MM.1S (cell line): ENCODE measurements at regions not wholly inside any gene's neighbourhood (a gene's known extent, or its start where the extent isn't known, plus 50 kb on each side); places are given as distances from the start of the nearest gene placed in this dataset.
"Not testable (repeated sequence)": the region's sequence is repeated elsewhere in the genome, so short reads cannot be mapped to it uniquely, and the experiment has no call there.

Source experiments
- DNase-seq: peaks from one replicate; pipeline ENCODE4 v3.0.0-alpha.2; 2015
- H2AFZ ChIP-seq: fragments of 300-600 bp; sonication (generic); 2 replicates; pipeline ENCODE4 v1.6.0; 2016; ENCODE audit warnings: antibody characterized with exemption, low read length
- H3F3A ChIP-seq: fragments of 300-600 bp; sonication (generic); 2 replicates; pipeline ENCODE4 v1.6.1; 2016; ENCODE audit warnings: mild to moderate bottlenecking, antibody characterized with exemption, low read length, moderate library complexity, mixed read lengths; ENCODE audit not compliant: insufficient read depth
- H3K27ac ChIP-seq: fragments of 300-600 bp; sonication (generic); 2 replicates; pipeline ENCODE4 v1.5.1; 2016; ENCODE audit warnings: mild to moderate bottlenecking, low read length
- H3K27me3 ChIP-seq: fragments of 300-600 bp; sonication (generic); replicated peaks from 2 replicates; pipeline ENCODE4 v1.6.0; 2016; ENCODE audit warnings: low read length; ENCODE audit not compliant: insufficient read depth
- H3K36me3 ChIP-seq: fragments of 300-600 bp; sonication (generic); replicated peaks from 2 replicates; pipeline ENCODE4 v1.6.1; 2016; ENCODE audit warnings: mild to moderate bottlenecking, low read length, mixed read lengths; ENCODE audit not compliant: insufficient read depth
- H3K4me1 ChIP-seq: fragments of 300-600 bp; sonication (generic); 2 replicates; pipeline ENCODE4 v1.6.1; 2016; ENCODE audit warnings: low read length, mixed read lengths
- H3K4me2 ChIP-seq: fragments of 300-600 bp; sonication (generic); 2 replicates; pipeline ENCODE4 v1.6.0; 2016; ENCODE audit warnings: low read depth, low read length
- H3K4me3 ChIP-seq: fragments of 300-600 bp; sonication (generic); 2 replicates; pipeline ENCODE4 v1.5.1; 2016; ENCODE audit warnings: low read length, mixed read lengths
- H3K79me2 ChIP-seq: fragments of 300-600 bp; sonication (generic); 2 replicates; pipeline ENCODE4 v1.6.1; 2016; ENCODE audit warnings: mixed run types, low read length, mixed read lengths
- H3K9ac ChIP-seq: fragments of 300-600 bp; sonication (generic); 2 replicates; pipeline ENCODE4 v1.6.1; 2016; ENCODE audit warnings: low read length, mixed read lengths
- H3K9me2 ChIP-seq: fragments of 300-600 bp; sonication (generic); replicated peaks from 2 replicates; pipeline ENCODE4 v1.6.1; 2016; ENCODE audit warnings: mild to moderate bottlenecking, low read length, mixed read lengths; ENCODE audit not compliant: insufficient read depth
- H3K9me3 ChIP-seq: fragments of 300-600 bp; sonication (generic); replicated peaks from 2 replicates; pipeline ENCODE4 v1.6.1; 2016; ENCODE audit warnings: mild to moderate bottlenecking, low read length, mixed read lengths; ENCODE audit not compliant: insufficient read depth
- H4K20me1 ChIP-seq: fragments of 300-600 bp; sonication (generic); 2 replicates; pipeline ENCODE4 v1.6.1; 2016; ENCODE audit warnings: mild to moderate bottlenecking, low read length, moderate library complexity, mixed read lengths; ENCODE audit not compliant: insufficient read depth
- CTCF ChIP-seq: fragments of 300-600 bp; sonication (generic); IDR thresholded peaks from 2 replicates; pipeline ENCODE4 v1.5.1; 2016; ENCODE audit warnings: antibody characterized with exemption, low read length, mixed read lengths
- EZH2 ChIP-seq: fragments of 300-600 bp; sonication (generic); optimal IDR thresholded peaks from 2 replicates; pipeline ENCODE3; 2017; ENCODE audit warnings: low read depth, mild to moderate bottlenecking, antibody characterized with exemption, low read length, mixed read lengths
- EZH2phosphoT487 ChIP-seq: fragments of 300-600 bp; sonication (generic); IDR thresholded peaks from 2 replicates; pipeline ENCODE4 v1.6.1; 2018; ENCODE audit warnings: antibody characterized with exemption, low read length

GRCh38 chr6:133807501-133807900 is 81.4 kb upstream of the TCF21 start:
- H3K9me3 ChIP-seq = no peaks in the 10 kb centered on the region
- H3K9me2 ChIP-seq = no peaks in the 10 kb centered on the region
- no peak for TF ChIP-seq EZH2
- no peak for TF ChIP-seq CTCF
- TF ChIP-seq EZH2phosphoT487 = no peak
- H3K27ac ChIP-seq = no peak overlapping the region
- no peak overlapping the region for H3K9ac ChIP-seq
- H4K20me1 ChIP-seq = no peaks in the 10 kb centered on the region
- no peaks in the 10 kb centered on the region for H3F3A ChIP-seq
- H3K4me3 ChIP-seq = no peak overlapping the region
- no peak overlapping the region for H3K4me2 ChIP-seq
- H3K4me1 ChIP-seq = no peaks in the 10 kb centered on the region
- DNase-seq = no peak
- H3K27me3 ChIP-seq = no peaks in the 10 kb centered on the region
- H3K79me2 ChIP-seq = no peaks in the 10 kb centered on the region
- no peak overlapping the region for H2AFZ ChIP-seq
- H3K36me3 ChIP-seq = no peaks in the 10 kb centered on the region

GRCh38 chr6:133809406-133809805 is 79.5 kb upstream of the TCF21 start:
- no peak for DNase-seq
- no peak for TF ChIP-seq EZH2
- no peak for TF ChIP-seq EZH2phosphoT487
- TF ChIP-seq CTCF = no peak
- H3K4me1 ChIP-seq = no peaks in the 10 kb centered on the region
- no peaks in the 10 kb centered on the region for H4K20me1 ChIP-seq
- H3K4me2 ChIP-seq = no peak overlapping the region
- no peaks in the 10 kb centered on the region for H3K9me3 ChIP-seq
- no peaks in the 10 kb centered on the region for H3K36me3 ChIP-seq
- H3K79me2 ChIP-seq = no peaks in the 10 kb centered on the region
- no peak overlapping the region for H3K9ac ChIP-seq
- no peak overlapping the region for H3K27ac ChIP-seq
- H3K4me3 ChIP-seq = no peak overlapping the region
- H3F3A ChIP-seq = no peaks in the 10 kb centered on the region
- no peaks in the 10 kb centered on the region for H3K27me3 ChIP-seq
- no peak overlapping the region for H2AFZ ChIP-seq
- H3K9me2 ChIP-seq = no peaks in the 10 kb centered on the region

GRCh38 chr6:133811557-133811956 is 77.4 kb upstream of the TCF21 start:
- no peak for TF ChIP-seq EZH2phosphoT487
- TF ChIP-seq EZH2 = no peak
- no peak for TF ChIP-seq CTCF
- H3K79me2 ChIP-seq = no peaks in the 10 kb centered on the region
- H3K27me3 ChIP-seq = no peaks in the 10 kb centered on the region
- H3K9me3 ChIP-seq = no peaks in the 10 kb centered on the region
- no peak overlapping the region for H3K9ac ChIP-seq
- no peak overlapping the region for H3K4me3 ChIP-seq
- H3K9me2 ChIP-seq = no peaks in the 10 kb centered on the region
- H4K20me1 ChIP-seq = no peaks in the 10 kb centered on the region
- no peaks in the 10 kb centered on the region for H3K36me3 ChIP-seq
- H2AFZ ChIP-seq = no peak overlapping the region
- DNase-seq = no peak
- no peaks in the 10 kb centered on the region for H3K4me1 ChIP-seq
- H3K4me2 ChIP-seq = no peak overlapping the region
- no peaks in the 10 kb centered on the region for H3F3A ChIP-seq
- no peak overlapping the region for H3K27ac ChIP-seq

GRCh38 chr6:133812446-133812845 is 76.5 kb upstream of the TCF21 start:
- H3K36me3 ChIP-seq, H3K9me2 ChIP-seq, H3K4me1 ChIP-seq, H3K27ac ChIP-seq, H3K4me2 ChIP-seq, H3K9ac ChIP-seq, H3K79me2 ChIP-seq, H3K9me3 ChIP-seq, H4K20me1 ChIP-seq, H2AFZ ChIP-seq, DNase-seq, H3K27me3 ChIP-seq, H3K4me3 ChIP-seq, H3F3A ChIP-seq: not testable (repeated sequence)
